HFF-Myc (cell line): ENCODE measurements at regions not wholly inside any gene's neighbourhood (a gene's known extent, or its start where the extent isn't known, plus 50 kb on each side); places are given as distances from the start of the nearest gene placed in this dataset.

Source experiments
- DNase-seq: peaks from one replicate; pipeline ENCODE4 v3.0.0-alpha.2; 2011; ENCODE audit warnings: low read depth; ENCODE audit errors: extremely low read depth
- H3K4me3 ChIP-seq: replicated peaks from 2 replicates; pipeline ENCODE4 v1.5.1; 2011; ENCODE audit warnings: low read depth, mild to moderate bottlenecking, control low read depth, low read length
- TF ChIP-seq, protein P1 (sequence below): IDR thresholded peaks from 2 replicates; pipeline ENCODE4 v1.5.1; 2012; ENCODE audit warnings: mild to moderate bottlenecking, low read depth, low read length, control low read depth; ENCODE audit errors: missing control alignments

- TF ChIP-seq, protein P1, sequence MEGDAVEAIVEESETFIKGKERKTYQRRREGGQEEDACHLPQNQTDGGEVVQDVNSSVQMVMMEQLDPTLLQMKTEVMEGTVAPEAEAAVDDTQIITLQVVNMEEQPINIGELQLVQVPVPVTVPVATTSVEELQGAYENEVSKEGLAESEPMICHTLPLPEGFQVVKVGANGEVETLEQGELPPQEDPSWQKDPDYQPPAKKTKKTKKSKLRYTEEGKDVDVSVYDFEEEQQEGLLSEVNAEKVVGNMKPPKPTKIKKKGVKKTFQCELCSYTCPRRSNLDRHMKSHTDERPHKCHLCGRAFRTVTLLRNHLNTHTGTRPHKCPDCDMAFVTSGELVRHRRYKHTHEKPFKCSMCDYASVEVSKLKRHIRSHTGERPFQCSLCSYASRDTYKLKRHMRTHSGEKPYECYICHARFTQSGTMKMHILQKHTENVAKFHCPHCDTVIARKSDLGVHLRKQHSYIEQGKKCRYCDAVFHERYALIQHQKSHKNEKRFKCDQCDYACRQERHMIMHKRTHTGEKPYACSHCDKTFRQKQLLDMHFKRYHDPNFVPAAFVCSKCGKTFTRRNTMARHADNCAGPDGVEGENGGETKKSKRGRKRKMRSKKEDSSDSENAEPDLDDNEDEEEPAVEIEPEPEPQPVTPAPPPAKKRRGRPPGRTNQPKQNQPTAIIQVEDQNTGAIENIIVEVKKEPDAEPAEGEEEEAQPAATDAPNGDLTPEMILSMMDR: no peak
- H3K4me3 ChIP-seq: no peak overlapping the region
- no peak for DNase-seq
Observed at GRCh38 chr16:87173294-87173893, 143.8 kb downstream of the C16orf95 start.

- no peak overlapping the region for H3K4me3 ChIP-seq
- TF ChIP-seq, protein P1: no peak
- DNase-seq: no peak
Observed at GRCh38 chr16:87174061-87174460, 143.1 kb downstream of the C16orf95 start.

GRCh38 chr16:87176735-87177134, 140.5 kb downstream of the C16orf95 start:
- no peak overlapping the region for H3K4me3 ChIP-seq
- TF ChIP-seq, protein P1: no peak
- no peak for DNase-seq

DNA sequence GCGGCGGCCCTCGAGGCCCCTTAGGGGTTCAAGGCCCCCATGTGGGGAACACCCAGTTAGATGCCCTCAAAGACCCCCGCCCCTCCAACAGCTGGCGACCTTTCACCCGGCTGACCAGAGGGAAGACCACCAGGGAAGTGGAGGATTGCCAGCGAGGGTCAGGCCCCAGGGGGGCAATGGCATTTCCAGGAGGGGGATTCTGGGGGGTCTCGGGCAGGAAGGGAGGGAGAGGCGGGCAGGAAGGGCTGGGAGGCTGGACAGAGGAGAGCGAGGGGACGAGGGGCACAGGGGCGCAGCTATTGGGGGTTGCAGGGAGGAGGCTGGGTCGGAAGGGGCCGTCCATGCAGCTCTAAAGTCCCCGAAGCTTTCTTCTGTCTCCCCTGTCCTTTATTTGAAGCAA, 139.5 kb downstream of the C16orf95 start:
- no peak overlapping the region for H3K4me3 ChIP-seq
- TF ChIP-seq, protein P1: no peak
- DNase-seq: no peak

- TF ChIP-seq, protein P1: no peak
- no peak overlapping the region for H3K4me3 ChIP-seq
- DNase-seq: no peak
Observed at GRCh38 chr16:87178177-87178863, 138.9 kb downstream of the C16orf95 start.

DNA sequence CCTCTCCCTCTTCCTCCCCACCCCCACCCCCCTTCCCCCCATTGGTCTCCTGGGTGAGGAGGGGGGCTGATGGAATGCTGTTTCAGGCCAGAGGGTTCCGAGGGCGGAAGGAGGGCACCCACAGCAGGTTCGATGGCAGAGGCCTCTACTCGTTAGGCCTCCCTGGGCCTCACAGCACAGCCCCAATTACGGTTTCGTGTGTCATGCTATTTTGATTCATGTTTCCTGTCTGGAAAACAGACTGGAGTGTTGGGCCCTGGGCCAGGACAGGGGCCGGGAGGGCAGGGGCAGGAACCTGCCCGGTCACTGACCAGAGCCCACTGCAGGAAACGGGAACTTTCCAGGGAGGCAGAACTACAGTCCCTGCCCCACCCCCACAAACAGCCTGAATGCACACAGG, 138.2 kb downstream of the C16orf95 start:
- no peak for DNase-seq
- TF ChIP-seq, protein P1: no peak
- no peak overlapping the region for H3K4me3 ChIP-seq
